Liver (tissue), 8 donors: ENCODE measurements at regions not wholly inside any gene's neighbourhood (a gene's known extent, or its start where the extent isn't known, plus 50 kb on each side); places are given as distances from the start of the nearest gene placed in this dataset.

ENCODE experiments used
- DNase-seq: peaks from one replicate; pipeline ENCODE4 v3.0.0-alpha.2; 2017; ENCODE audit warnings: low spot score
- H3K27ac ChIP-seq, 2 donors: one replicate each; pipeline ENCODE4 v1.7.0; 2013; ENCODE audit warnings: inconsistent platforms in 2 of 2, low read length in 2 of 2, control low read depth in 1 of 2, low read depth in 1 of 2, mild to moderate bottlenecking in 1 of 2
- H3K27me3 ChIP-seq, 4 donors: one replicate each; pipeline versions ENCODE4 v1.6.1 to v1.7.0; 2013; ENCODE audit warnings: low read length in 3 of 4, inconsistent platforms in 1 of 4, mild to moderate bottlenecking in 1 of 4, moderate library complexity in 1 of 4; ENCODE audit not compliant: control insufficient read depth in 4 of 4, insufficient read depth in 4 of 4
- H3K36me3 ChIP-seq, 4 donors: one replicate each; pipeline versions ENCODE4 v1.6.1 to v1.7.0; 2013; ENCODE audit warnings: low read length in 3 of 4, mild to moderate bottlenecking in 3 of 4, low read depth in 1 of 4, moderate library complexity in 1 of 4; ENCODE audit not compliant: control insufficient read depth in 4 of 4, insufficient read depth in 3 of 4
- H3K4me1 ChIP-seq, 4 donors: one replicate each; pipeline versions ENCODE4 v1.6.1 to v1.7.0; 2013; ENCODE audit warnings: low read length in 3 of 4, mild to moderate bottlenecking in 3 of 4, moderate library complexity in 1 of 4; ENCODE audit not compliant: control insufficient read depth in 4 of 4, insufficient read depth in 4 of 4
- H3K4me3 ChIP-seq, 3 donors: one replicate each; pipeline versions ENCODE4 v1.6.1 to v1.7.0; 2013; ENCODE audit warnings: low read length in 3 of 3, control low read depth in 1 of 3, low read depth in 1 of 3, mild to moderate bottlenecking in 1 of 3
- H3K9ac ChIP-seq, 2 donors: one replicate each; pipeline ENCODE4 v1.7.0; 2013; ENCODE audit warnings: low read length in 2 of 2, mild to moderate bottlenecking in 2 of 2, moderate library complexity in 2 of 2, control low read depth in 1 of 2, low read depth in 1 of 2
- H3K9me3 ChIP-seq, 4 donors: one replicate each; pipeline versions ENCODE4 v1.6.1 to v1.7.0; 2013; ENCODE audit warnings: low read length in 3 of 4; ENCODE audit not compliant: control insufficient read depth in 4 of 4
- EGR1 ChIP-seq, 2 donors: IDR thresholded peaks; 2 replicates each; pipeline ENCODE4 v1.6.1; 2016 to 2018; ENCODE audit warnings: antibody characterized with exemption in 2 of 2, low read depth in 2 of 2
- FOXA1 ChIP-seq: IDR thresholded peaks from 2 replicates; pipeline ENCODE4 v1.6.1; 2016; ENCODE audit warnings: antibody characterized with exemption
- FOXA2 ChIP-seq: IDR thresholded peaks from 2 replicates; pipeline ENCODE4 v1.6.1; 2016; ENCODE audit warnings: antibody characterized with exemption
- GABPA ChIP-seq, 2 donors: IDR thresholded peaks in 1 of 2; conservative IDR thresholded peaks in 1 of 2; 2 replicates each; pipeline ENCODE4 v1.6.1; 2016; ENCODE audit warnings: antibody characterized with exemption in 2 of 2, mild to moderate bottlenecking in 1 of 2, moderate library complexity in 1 of 2
- HNF4G ChIP-seq: IDR thresholded peaks from 2 replicates; pipeline ENCODE4 v1.6.1; 2016; ENCODE audit warnings: antibody characterized with exemption
- JUND ChIP-seq, 2 donors: IDR thresholded peaks; 2 replicates each; pipeline ENCODE4 v1.6.1; 2016; ENCODE audit warnings: antibody characterized with exemption in 2 of 2
- MAX ChIP-seq: IDR thresholded peaks from 2 replicates; pipeline ENCODE4 v1.6.1; 2016; ENCODE audit warnings: antibody characterized with exemption
- NR2F2 ChIP-seq: IDR thresholded peaks from 2 replicates; pipeline ENCODE4 v1.6.1; 2016; ENCODE audit warnings: antibody characterized with exemption
- RAD21 ChIP-seq, 2 donors: IDR thresholded peaks; 2 replicates each; pipeline ENCODE4 v1.6.1; 2016; ENCODE audit warnings: antibody characterized with exemption in 2 of 2, mild to moderate bottlenecking in 2 of 2
- RXRA ChIP-seq, 2 donors: IDR thresholded peaks; 2 replicates each; pipeline ENCODE4 v1.6.1; 2017 to 2018; ENCODE audit warnings: antibody characterized with exemption in 2 of 2, mild to moderate bottlenecking in 1 of 2
- SP1 ChIP-seq: IDR thresholded peaks from 2 replicates; pipeline ENCODE4 v1.6.1; 2018; ENCODE audit warnings: antibody characterized with exemption, mild to moderate bottlenecking
- TAF1 ChIP-seq: conservative IDR thresholded peaks from 2 replicates; pipeline ENCODE4 v1.6.1; 2016; ENCODE audit warnings: antibody characterized with exemption, mild to moderate bottlenecking
- YY1 ChIP-seq: IDR thresholded peaks from 2 replicates; pipeline ENCODE4 v1.6.1; 2016; ENCODE audit warnings: antibody characterized with exemption, mild to moderate bottlenecking
- WGBS: extraction: QIAGEN DNeasy Blood & Tissue Kit; methylation state at CpG from one replicate; pipeline ENCODE4 v1.1.7; 2013; 5-methylcytosine and 5-hydroxymethylcytosine counted together
- TF ChIP-seq, protein P1 (sequence below): fragments of 150-350 bp; IDR thresholded peaks from 2 replicates; pipeline ENCODE4 v1.5.1; 2017; ENCODE audit warnings: improper control_type of control experiment, low read depth, low read length; ENCODE audit not compliant: missing input control
- TF ChIP-seq, protein P2 (sequence below): IDR thresholded peaks from 2 replicates; pipeline ENCODE4 v1.6.1; 2016; ENCODE audit warnings: antibody characterized with exemption
- TF ChIP-seq, protein P3 (sequence below): IDR thresholded peaks from 2 replicates; pipeline ENCODE4 v1.6.1; 2016; ENCODE audit warnings: antibody characterized with exemption, mild to moderate bottlenecking
- TF ChIP-seq, protein P4 (sequence below): IDR thresholded peaks from 2 replicates; pipeline ENCODE4 v1.6.1; 2016; ENCODE audit warnings: antibody characterized with exemption
- donor health status: healthy.
- donor health status: healthy.
- donor health status: healthy.
- donor health status: healthy.
- donor health status: healthy.

DNA sequence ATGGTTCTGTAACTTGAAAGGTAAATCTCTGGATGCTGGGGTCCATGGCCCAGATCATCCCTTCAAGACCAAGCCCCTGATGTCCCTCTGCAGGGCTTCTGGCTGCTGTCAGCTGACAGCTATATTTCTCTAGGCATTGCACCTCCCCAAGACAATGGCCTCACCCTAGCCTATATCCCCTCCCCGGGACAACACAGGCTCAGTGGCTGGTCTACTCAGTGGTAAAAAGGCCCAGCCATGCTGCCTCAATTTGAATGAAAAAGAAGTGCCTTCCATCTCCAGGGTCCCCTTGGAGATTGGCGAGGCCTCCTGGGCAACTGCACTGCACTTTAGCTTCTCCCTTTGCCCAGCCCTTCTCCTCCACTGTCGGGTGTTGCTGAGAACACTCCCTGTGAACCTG, 602.8 kb downstream of the CDH26 start:
- Histone ChIP-seq H3K4me1 (no peaks in the 10 kb centered on the region), H3K4me3 (no peak overlapping the region), H3K27ac (no peak overlapping the region), H3K9ac (no peak overlapping the region), H3K36me3 (no peaks in the 10 kb centered on the region), H3K9me3 (no peaks in the 10 kb centered on the region), H3K27me3 (peaks cover 0 to 4% (median 2%) of the 10 kb centered on the region in 4 donors)
- no peak for DNase-seq
- 73% methylated on average over 3 of the region's 3 CpGs for WGBS
- no peak for TF ChIP-seq EGR1 (IDR thresholded peaks at IDR 0.05; ENCODE audit: low read depth in 2 of 2)
- TF ChIP-seq, protein P1, sequence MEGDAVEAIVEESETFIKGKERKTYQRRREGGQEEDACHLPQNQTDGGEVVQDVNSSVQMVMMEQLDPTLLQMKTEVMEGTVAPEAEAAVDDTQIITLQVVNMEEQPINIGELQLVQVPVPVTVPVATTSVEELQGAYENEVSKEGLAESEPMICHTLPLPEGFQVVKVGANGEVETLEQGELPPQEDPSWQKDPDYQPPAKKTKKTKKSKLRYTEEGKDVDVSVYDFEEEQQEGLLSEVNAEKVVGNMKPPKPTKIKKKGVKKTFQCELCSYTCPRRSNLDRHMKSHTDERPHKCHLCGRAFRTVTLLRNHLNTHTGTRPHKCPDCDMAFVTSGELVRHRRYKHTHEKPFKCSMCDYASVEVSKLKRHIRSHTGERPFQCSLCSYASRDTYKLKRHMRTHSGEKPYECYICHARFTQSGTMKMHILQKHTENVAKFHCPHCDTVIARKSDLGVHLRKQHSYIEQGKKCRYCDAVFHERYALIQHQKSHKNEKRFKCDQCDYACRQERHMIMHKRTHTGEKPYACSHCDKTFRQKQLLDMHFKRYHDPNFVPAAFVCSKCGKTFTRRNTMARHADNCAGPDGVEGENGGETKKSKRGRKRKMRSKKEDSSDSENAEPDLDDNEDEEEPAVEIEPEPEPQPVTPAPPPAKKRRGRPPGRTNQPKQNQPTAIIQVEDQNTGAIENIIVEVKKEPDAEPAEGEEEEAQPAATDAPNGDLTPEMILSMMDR, result no peak
- no peak for TF ChIP-seq NR2F2
- no peak for TF ChIP-seq SP1
- TF ChIP-seq TAF1, result no peak
- no peak for TF ChIP-seq FOXA2
- TF ChIP-seq MAX, result no peak
- TF ChIP-seq, protein P2, sequence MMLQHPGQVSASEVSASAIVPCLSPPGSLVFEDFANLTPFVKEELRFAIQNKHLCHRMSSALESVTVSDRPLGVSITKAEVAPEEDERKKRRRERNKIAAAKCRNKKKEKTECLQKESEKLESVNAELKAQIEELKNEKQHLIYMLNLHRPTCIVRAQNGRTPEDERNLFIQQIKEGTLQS, result no peak
- TF ChIP-seq FOXA1, result no peak
- TF ChIP-seq RXRA (IDR thresholded peaks at IDR 0.05), result no peak
- TF ChIP-seq RAD21 (IDR thresholded peaks at IDR 0.05), result no peak
- TF ChIP-seq GABPA (IDR thresholded peaks at IDR 0.05 in 1 of 2, conservative IDR thresholded peaks at IDR 0.05 in 1 of 2), result no peak
- TF ChIP-seq, protein P3, sequence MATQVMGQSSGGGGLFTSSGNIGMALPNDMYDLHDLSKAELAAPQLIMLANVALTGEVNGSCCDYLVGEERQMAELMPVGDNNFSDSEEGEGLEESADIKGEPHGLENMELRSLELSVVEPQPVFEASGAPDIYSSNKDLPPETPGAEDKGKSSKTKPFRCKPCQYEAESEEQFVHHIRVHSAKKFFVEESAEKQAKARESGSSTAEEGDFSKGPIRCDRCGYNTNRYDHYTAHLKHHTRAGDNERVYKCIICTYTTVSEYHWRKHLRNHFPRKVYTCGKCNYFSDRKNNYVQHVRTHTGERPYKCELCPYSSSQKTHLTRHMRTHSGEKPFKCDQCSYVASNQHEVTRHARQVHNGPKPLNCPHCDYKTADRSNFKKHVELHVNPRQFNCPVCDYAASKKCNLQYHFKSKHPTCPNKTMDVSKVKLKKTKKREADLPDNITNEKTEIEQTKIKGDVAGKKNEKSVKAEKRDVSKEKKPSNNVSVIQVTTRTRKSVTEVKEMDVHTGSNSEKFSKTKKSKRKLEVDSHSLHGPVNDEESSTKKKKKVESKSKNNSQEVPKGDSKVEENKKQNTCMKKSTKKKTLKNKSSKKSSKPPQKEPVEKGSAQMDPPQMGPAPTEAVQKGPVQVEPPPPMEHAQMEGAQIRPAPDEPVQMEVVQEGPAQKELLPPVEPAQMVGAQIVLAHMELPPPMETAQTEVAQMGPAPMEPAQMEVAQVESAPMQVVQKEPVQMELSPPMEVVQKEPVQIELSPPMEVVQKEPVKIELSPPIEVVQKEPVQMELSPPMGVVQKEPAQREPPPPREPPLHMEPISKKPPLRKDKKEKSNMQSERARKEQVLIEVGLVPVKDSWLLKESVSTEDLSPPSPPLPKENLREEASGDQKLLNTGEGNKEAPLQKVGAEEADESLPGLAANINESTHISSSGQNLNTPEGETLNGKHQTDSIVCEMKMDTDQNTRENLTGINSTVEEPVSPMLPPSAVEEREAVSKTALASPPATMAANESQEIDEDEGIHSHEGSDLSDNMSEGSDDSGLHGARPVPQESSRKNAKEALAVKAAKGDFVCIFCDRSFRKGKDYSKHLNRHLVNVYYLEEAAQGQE, result no peak
- no peak for TF ChIP-seq HNF4G
- no peak for TF ChIP-seq YY1
- no peak for TF ChIP-seq JUND (IDR thresholded peaks at IDR 0.05)
- TF ChIP-seq, protein P4, sequence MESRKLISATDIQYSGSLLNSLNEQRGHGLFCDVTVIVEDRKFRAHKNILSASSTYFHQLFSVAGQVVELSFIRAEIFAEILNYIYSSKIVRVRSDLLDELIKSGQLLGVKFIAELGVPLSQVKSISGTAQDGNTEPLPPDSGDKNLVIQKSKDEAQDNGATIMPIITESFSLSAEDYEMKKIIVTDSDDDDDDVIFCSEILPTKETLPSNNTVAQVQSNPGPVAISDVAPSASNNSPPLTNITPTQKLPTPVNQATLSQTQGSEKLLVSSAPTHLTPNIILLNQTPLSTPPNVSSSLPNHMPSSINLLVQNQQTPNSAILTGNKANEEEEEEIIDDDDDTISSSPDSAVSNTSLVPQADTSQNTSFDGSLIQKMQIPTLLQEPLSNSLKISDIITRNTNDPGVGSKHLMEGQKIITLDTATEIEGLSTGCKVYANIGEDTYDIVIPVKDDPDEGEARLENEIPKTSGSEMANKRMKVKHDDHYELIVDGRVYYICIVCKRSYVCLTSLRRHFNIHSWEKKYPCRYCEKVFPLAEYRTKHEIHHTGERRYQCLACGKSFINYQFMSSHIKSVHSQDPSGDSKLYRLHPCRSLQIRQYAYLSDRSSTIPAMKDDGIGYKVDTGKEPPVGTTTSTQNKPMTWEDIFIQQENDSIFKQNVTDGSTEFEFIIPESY, result no peak

GRCh38 chr20:60565083-60565482, 606.9 kb downstream of the CDH26 start:
- 65% methylated on average over 4 of the region's 4 CpGs for WGBS

More at GRCh38 chr20:60565083-60565482, 606.9 kb downstream of the CDH26 start:
- peaks cover 0 to 4% (median 0%) of the 10 kb centered on the region in 4 donors for H3K27me3 ChIP-seq
- peaks cover 0 to 3% (median under 1%) of the 10 kb centered on the region in 4 donors for H3K9me3 ChIP-seq
- TF ChIP-seq HNF4G (no peak), EGR1 (IDR thresholded peaks at IDR 0.05; ENCODE audit: low read depth in 2 of 2) (no peak), TAF1 (no peak), GABPA (IDR thresholded peaks at IDR 0.05 in 1 of 2, conservative IDR thresholded peaks at IDR 0.05 in 1 of 2) (no peak), JUND (IDR thresholded peaks at IDR 0.05) (no peak), NR2F2 (no peak), YY1 (no peak), RXRA (IDR thresholded peaks at IDR 0.05) (no peak), RAD21 (IDR thresholded peaks at IDR 0.05) (no peak)
- TF ChIP-seq, protein P1, result no peak
- no peaks in the 10 kb centered on the region for H3K4me1 ChIP-seq
- H3K27ac ChIP-seq, result no peak overlapping the region
- H3K9ac ChIP-seq, result no peak overlapping the region
- no peaks in the 10 kb centered on the region for H3K36me3 ChIP-seq
- DNase-seq, result no peak
- H3K4me3 ChIP-seq, result no peak overlapping the region
